H1 (cell line): ENCODE measurements at regions not wholly inside any gene's neighbourhood (a gene's known extent, or its start where the extent isn't known, plus 50 kb on each side); places are given as distances from the start of the nearest gene placed in this dataset.

Source experiments
- CTCF ChIA-PET: fragments of 300-600 bp; sonication (Branson Sonifier 250); formaldehyde crosslinking; loops from one replicate; lab custom pipeline; 2021; ENCODE audit not compliant: partially characterized antibody; lab: Charles Lee
- POLR2A ChIA-PET: fragments of 300-600 bp; sonication (Branson Sonifier 250); formaldehyde crosslinking; loops from one replicate; lab custom pipeline; 2021; ENCODE audit warnings: inconsistent platforms; ENCODE audit not compliant: partially characterized antibody; lab: Charles Lee
- DNase-seq, 2 experiments: peaks; one replicate each; pipeline versions ENCODE4 v3.0.0 to v3.0.0-alpha.2; 2010 to 2022; ENCODE audit warnings: low spot score in 2 of 2, low read depth in 1 of 2, mixed read lengths in 1 of 2
- FAIRE-seq: peaks from 2 replicates; lab custom pipeline; 2011; peaks lifted over from hg19 to GRCh38; lab: Jason Lieb, UNC
- H2AFZ ChIP-seq: 2 replicates; pipeline ENCODE4 v1.8.1; 2012; ENCODE audit warnings: low read length, inconsistent platforms
- H2AK5ac ChIP-seq: 2 replicates; pipeline ENCODE4 v1.6.1; 2013; ENCODE audit warnings: low read depth, low read length
- H2BK120ac ChIP-seq: replicated peaks from 2 replicates; pipeline ENCODE3; 2013; ENCODE audit warnings: low read depth, low read length, inconsistent platforms
- H2BK12ac ChIP-seq: 2 replicates; pipeline ENCODE4 v1.6.1; 2013; ENCODE audit warnings: low read depth, low read length
- H2BK15ac ChIP-seq: 2 replicates; pipeline ENCODE4 v1.6.1; 2013; ENCODE audit warnings: low read length
- H2BK20ac ChIP-seq: 2 replicates; pipeline ENCODE4 v1.6.1; 2013; ENCODE audit warnings: low read length
- H2BK5ac ChIP-seq: 2 replicates; pipeline ENCODE4 v1.6.1; 2013; ENCODE audit warnings: low read depth, low read length
- H3K14ac ChIP-seq: 2 replicates; pipeline ENCODE4 v1.6.1; 2013; ENCODE audit warnings: inconsistent platforms; ENCODE audit not compliant: insufficient read length
- H3K18ac ChIP-seq: 2 replicates; pipeline ENCODE4 v1.6.1; 2013; ENCODE audit warnings: low read length; ENCODE audit errors: extremely low read depth
- H3K23ac ChIP-seq: 2 replicates; pipeline ENCODE4 v1.6.1; 2013; ENCODE audit warnings: inconsistent platforms; ENCODE audit not compliant: insufficient read length
- H3K23me2 ChIP-seq: 2 replicates; pipeline ENCODE4 v1.6.1; 2013; ENCODE audit warnings: low read depth, low read length
- H3K27ac ChIP-seq: 2 replicates; pipeline ENCODE4 v1.6.1; 2011; ENCODE audit warnings: low read depth, low read length, inconsistent platforms
- H3K27me3 ChIP-seq, 4 experiments: replicated peaks in 1 of 4; 1 replicate in 1 of 4; 2 replicates in 3 of 4; pipeline versions ENCODE4 v1.6.1 to v1.8.1; 2011 to 2013; ENCODE audit warnings: low read length in 3 of 4, mild to moderate bottlenecking in 3 of 4, inconsistent platforms in 2 of 4, mixed read lengths in 2 of 4, moderate library complexity in 1 of 4; ENCODE audit not compliant: control insufficient read depth in 3 of 4, insufficient read depth in 3 of 4; ENCODE audit errors: extremely low read depth in 1 of 4
- H3K36me3 ChIP-seq, 4 experiments: 2 replicates each; pipeline versions ENCODE4 v1.6.1 to v1.8.1; 2011 to 2013; ENCODE audit warnings: mild to moderate bottlenecking in 4 of 4, low read length in 3 of 4, moderate library complexity in 2 of 4, control low read depth in 1 of 4, inconsistent platforms in 1 of 4; ENCODE audit not compliant: insufficient read depth in 4 of 4, control insufficient read depth in 2 of 4
- H3K4ac ChIP-seq: replicated peaks from 2 replicates; pipeline ENCODE3; 2013; ENCODE audit warnings: low read length, low read depth, mixed read lengths, inconsistent platforms; ENCODE audit not compliant: insufficient read length
- H3K4me1 ChIP-seq, 4 experiments: replicated peaks in 1 of 4; 1 replicate in 1 of 4; 2 replicates in 3 of 4; pipeline versions ENCODE4 v1.6.1 to v1.8.1; 2011 to 2013; ENCODE audit warnings: low read length in 3 of 4, inconsistent platforms in 2 of 4, mixed read lengths in 1 of 4; ENCODE audit not compliant: insufficient read depth in 4 of 4, control insufficient read depth in 3 of 4
- H3K4me2 ChIP-seq, 2 experiments: 2 replicates each; pipeline versions ENCODE4 v1.6.1 to v1.8.1; 2011 to 2013; ENCODE audit warnings: low read depth in 2 of 2, low read length in 2 of 2, control low read depth in 1 of 2, inconsistent platforms in 1 of 2, mild to moderate bottlenecking in 1 of 2; ENCODE audit not compliant: insufficient read depth in 1 of 2
- H3K4me3 ChIP-seq, 4 experiments: fragments of 200-600, 300-600 bp in 1 of 4; sonication (generic), shearing (Covaris generic), sonication (Bioruptor Twin) in 1 of 4; 2 replicates each; pipeline versions ENCODE4 v1.5.1 to v1.8.1; 2011 to 2016; ENCODE audit warnings: low read length in 4 of 4, low read depth in 3 of 4, control low read depth in 2 of 4, inconsistent platforms in 2 of 4, mild to moderate bottlenecking in 2 of 4, mixed read lengths in 1 of 4, moderate library complexity in 1 of 4; ENCODE audit not compliant: insufficient read depth in 2 of 4; ENCODE audit errors: extremely low read depth in 1 of 4
- H3K56ac ChIP-seq: replicated peaks from 2 replicates; pipeline ENCODE3; 2013; ENCODE audit warnings: low read depth, mild to moderate bottlenecking, mixed read lengths, low read length, inconsistent platforms; ENCODE audit not compliant: insufficient read length
- H3K79me1 ChIP-seq: 2 replicates; pipeline ENCODE4 v1.6.1; 2013; ENCODE audit warnings: low read depth, low read length, control low read depth
- H3K79me2 ChIP-seq, 2 experiments: 2 replicates each; pipeline versions ENCODE4 v1.6.1 to v1.8.1; 2012 to 2013; ENCODE audit warnings: low read length in 2 of 2, mild to moderate bottlenecking in 2 of 2, inconsistent platforms in 1 of 2; ENCODE audit not compliant: insufficient read depth in 2 of 2, control insufficient read depth in 1 of 2
- H3K9ac ChIP-seq, 4 experiments: replicated peaks in 1 of 4; 1 replicate in 1 of 4; 2 replicates in 3 of 4; pipeline versions ENCODE4 v1.6.1 to v1.8.1; 2011 to 2013; ENCODE audit warnings: low read depth in 3 of 4, low read length in 3 of 4, control low read depth in 2 of 4, mild to moderate bottlenecking in 2 of 4, moderate library complexity in 2 of 4, inconsistent platforms in 1 of 4; ENCODE audit errors: extremely low read depth in 1 of 4
- H3K9me3 ChIP-seq, 2 experiments: 2 replicates each; pipeline versions ENCODE4 v1.6.1 to v1.8.1; 2012 to 2013; ENCODE audit warnings: mild to moderate bottlenecking in 2 of 2, moderate library complexity in 2 of 2, control low read depth in 1 of 2, inconsistent platforms in 1 of 2, low read depth in 1 of 2, low read length in 1 of 2, mixed read lengths in 1 of 2; ENCODE audit not compliant: insufficient read depth in 2 of 2
- H4K20me1 ChIP-seq, 2 experiments: replicated peaks in 1 of 2; 2 replicates each; pipeline versions ENCODE3 to v1.8.1; 2011 to 2013; ENCODE audit warnings: inconsistent platforms in 2 of 2, low read length in 2 of 2, mild to moderate bottlenecking in 1 of 2; ENCODE audit not compliant: insufficient read depth in 2 of 2, control insufficient read depth in 1 of 2
- H4K5ac ChIP-seq: 2 replicates; pipeline ENCODE4 v1.6.1; 2013; ENCODE audit warnings: low read length, low read depth, mixed read lengths, inconsistent platforms; ENCODE audit not compliant: insufficient read length
- H4K8ac ChIP-seq: 2 replicates; pipeline ENCODE4 v1.8.0; 2013; ENCODE audit warnings: mild to moderate bottlenecking, moderate library complexity, low read length, inconsistent platforms; ENCODE audit not compliant: insufficient read depth; ENCODE audit errors: extremely low read depth
- H4K91ac ChIP-seq: replicated peaks from 2 replicates; pipeline ENCODE3; 2013; ENCODE audit warnings: low read length, mixed read lengths, inconsistent platforms; ENCODE audit not compliant: insufficient read length
- CHD7 ChIP-seq: fragments of 300-600 bp; sonication (generic); IDR thresholded peaks from 2 replicates; pipeline ENCODE4 v1.7.1; 2012; ENCODE audit warnings: low read length, moderate library complexity, mild to moderate bottlenecking, inconsistent platforms; ENCODE audit not compliant: insufficient replicate concordance
- WGBS, 2 experiments: shearing (Covaris generic) in 1 of 2; methylation state at CpG; one replicate each; pipeline versions ENCODE4 v1.1.6 to v1.1.7; 2013 to 2015; ENCODE audit warnings: low lambda C conversion rate in 2 of 2, mixed read lengths in 2 of 2, inconsistent platforms in 1 of 2, low coverage in 1 of 2, missing lambda C conversion rate in 1 of 2; ENCODE audit not compliant: insufficient replicate concordance in 2 of 2, insufficient coverage in 1 of 2, insufficient read length in 1 of 2; ENCODE audit errors: extremely low coverage in 1 of 2, missing lambda C conversion rate in 1 of 2; 5-methylcytosine and 5-hydroxymethylcytosine counted together

GRCh38 chr17:22510504-22510903, 818.2 kb downstream of the KCNJ18 start:
- no peaks in the 10 kb centered on the region for H3K79me2 ChIP-seq
- no peak for FAIRE-seq
- TF ChIP-seq CHD7, result no peak

More at GRCh38 chr17:22510504-22510903, 818.2 kb downstream of the KCNJ18 start:
- H2AFZ ChIP-seq, result no peak overlapping the region
- no peaks in the 10 kb centered on the region for H3K79me1 ChIP-seq
- DNase-seq, result no peak
- H2BK12ac ChIP-seq, result no peak overlapping the region
- 73% methylated on average over 7 of the region's 7 CpGs; no CpG with 5 or more reads in 1 of the 2 experiments for WGBS, 2 experiments
- H2BK20ac ChIP-seq, result no peak overlapping the region
- no peak overlapping the region for H3K4me3 ChIP-seq
- no peak overlapping the region for H3K9ac ChIP-seq
- H3K23ac ChIP-seq, result no peak overlapping the region
- no peak overlapping the region for H2AK5ac ChIP-seq
- H2BK120ac ChIP-seq, result no peak overlapping the region
- ChIA-PET CTCF (no interaction called here), POLR2A (no interaction called here)
- H3K4me2 ChIP-seq, result no peak overlapping the region
- no peaks in the 10 kb centered on the region for H4K20me1 ChIP-seq
- H3K36me3 ChIP-seq, result no peaks in the 10 kb centered on the region
- no peak overlapping the region for H2BK15ac ChIP-seq
- no peak overlapping the region for H3K27ac ChIP-seq
- no peaks in the 10 kb centered on the region for H3K4me1 ChIP-seq
- H3K23me2 ChIP-seq, result peaks cover 1% of the 10 kb centered on the region; the same call in 1 of the 2 replicates
- no peaks in the 10 kb centered on the region for H3K27me3 ChIP-seq
- no peak overlapping the region for H3K56ac ChIP-seq
- no peak overlapping the region for H4K8ac ChIP-seq
- H2BK5ac ChIP-seq, result no peak overlapping the region
- H3K14ac ChIP-seq, result no peak overlapping the region
- H3K4ac ChIP-seq, result no peak overlapping the region
- no peak overlapping the region for H3K18ac ChIP-seq
- no peak overlapping the region for H4K5ac ChIP-seq
- no peak overlapping the region for H4K91ac ChIP-seq
- peaks cover 51 to 83% of the 10 kb centered on the region in 2 experiments for H3K9me3 ChIP-seq
